Mesenteric fat pad (tissue), 1 donor: ENCODE measurements at regions not wholly inside any gene's neighbourhood (a gene's known extent, or its start where the extent isn't known, plus 50 kb on each side); places are given as distances from the start of the nearest gene placed in this dataset.

Source experiments
- DNase-seq: peaks from one replicate; pipeline ENCODE4 v3.0.0-alpha.2; 2020; ENCODE audit warnings: low spot score
- donor health status: DM: yes; HTN: yes; CAD: no.

DNA sequence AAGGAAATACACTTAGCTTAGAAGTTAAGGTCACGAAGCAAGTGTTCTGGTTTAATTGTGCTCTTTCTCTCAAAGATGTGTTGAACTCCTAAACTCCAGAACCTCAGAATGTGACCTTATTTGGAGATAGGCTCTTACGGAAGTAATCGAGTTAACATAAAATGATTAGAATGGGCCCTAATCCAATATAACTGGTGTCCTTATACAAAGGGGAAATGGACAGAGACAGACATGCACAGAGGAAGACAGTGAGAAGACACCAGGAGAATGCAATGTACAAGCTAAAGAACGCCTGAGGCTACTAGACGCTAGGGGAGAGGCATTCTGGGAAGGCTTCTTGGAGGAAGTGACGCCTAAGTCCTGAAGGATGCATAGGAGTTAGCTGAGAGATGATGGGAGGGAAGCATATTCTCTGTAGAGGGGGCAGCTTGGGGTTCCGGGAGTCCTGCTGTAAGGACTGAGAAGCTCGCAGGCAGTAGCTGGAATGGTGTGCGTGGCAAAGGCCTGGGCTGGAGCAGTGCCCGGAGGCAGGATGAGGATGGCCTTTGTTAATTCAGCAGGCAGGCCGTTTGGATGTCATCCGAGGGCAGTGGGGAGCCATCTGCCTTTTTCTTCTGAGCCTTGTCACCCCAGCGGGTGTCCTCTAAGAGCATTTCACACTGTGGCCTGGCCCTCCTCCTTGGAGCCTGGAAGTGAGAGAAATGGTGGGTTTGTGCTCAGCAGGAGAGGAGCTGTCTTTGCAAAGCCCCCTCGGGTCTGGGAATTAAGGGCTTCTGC is 513.4 kb downstream of the SHQ1 start:
- DNase-seq, result peak; percentile 60

- DNase-seq, result no peak
Observed at GRCh38 chr3:72332689-72333088, 515.6 kb downstream of the SHQ1 start.

- DNase-seq, result no peak
Observed at GRCh38 chr3:72332036-72332435, 516.2 kb downstream of the SHQ1 start.

DNA sequence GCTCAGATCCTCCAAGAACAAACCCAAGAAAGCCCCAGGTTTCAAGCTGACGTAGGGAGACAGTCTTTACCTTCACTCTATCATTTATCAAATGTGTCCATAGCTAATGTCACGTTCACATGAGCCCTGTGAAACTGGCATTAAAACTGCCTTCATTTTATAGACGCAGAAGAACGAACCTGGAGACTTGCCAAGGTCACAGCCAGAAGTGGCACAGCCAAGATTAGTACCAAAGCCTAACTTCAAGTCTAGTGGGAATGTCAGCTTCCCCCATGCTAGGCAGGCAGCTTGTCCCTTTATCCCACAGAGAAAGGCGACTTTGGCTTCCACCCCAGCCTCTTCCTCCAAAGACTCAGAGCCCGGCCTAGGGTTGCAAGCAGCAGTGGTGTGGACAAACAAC is 517.2 kb downstream of the SHQ1 start:
- DNase-seq, result no peak

DNA sequence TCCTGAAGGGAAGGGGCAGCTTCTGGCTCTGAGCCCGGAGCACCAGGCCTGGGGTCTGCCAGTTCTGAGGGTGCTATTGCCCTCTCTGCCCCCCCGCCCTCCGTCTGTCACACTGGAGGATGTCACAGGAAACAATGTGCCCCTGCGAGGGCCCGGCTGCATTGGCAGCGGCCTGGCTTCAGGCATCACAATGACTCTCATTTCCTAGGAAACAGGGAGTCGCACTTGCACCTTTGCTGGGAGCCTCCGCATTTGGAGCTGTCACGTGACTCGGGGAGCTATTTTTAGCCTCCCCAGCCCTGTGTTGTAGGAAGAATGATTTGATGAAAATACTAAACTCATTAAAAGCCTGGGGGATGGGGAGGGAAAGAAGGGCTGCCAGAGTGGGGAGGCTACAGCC is 518.9 kb downstream of the SHQ1 start:
- DNase-seq, result no peak

DNA sequence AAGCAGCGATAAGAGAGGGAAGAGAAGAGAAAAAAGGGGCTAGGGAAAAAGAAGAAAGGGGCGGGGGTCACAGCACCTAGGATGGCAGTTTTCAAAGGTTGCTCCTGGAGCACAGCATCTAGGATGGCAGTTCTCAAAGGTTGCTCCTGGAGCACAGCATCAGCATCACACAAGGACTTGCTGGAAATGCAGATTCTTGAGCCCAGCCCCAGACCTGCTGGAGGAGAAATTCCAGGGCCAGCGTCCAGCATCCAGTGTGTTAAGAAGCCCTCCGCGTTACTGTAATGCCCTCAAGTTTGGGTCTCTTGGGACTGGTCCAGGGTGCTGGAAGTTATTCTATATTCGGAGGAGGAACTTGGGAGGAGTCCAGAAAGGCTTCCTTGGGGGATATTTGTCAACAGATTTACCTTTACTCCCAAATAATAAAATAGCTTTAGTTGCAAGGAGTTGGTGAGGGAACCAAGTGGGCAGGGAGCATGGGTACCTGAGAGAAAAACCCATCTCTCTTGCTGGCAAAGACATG is 519.4 kb downstream of the SHQ1 start:
- DNase-seq, result no peak

- DNase-seq, result no peak
Observed at GRCh38 chr3:72327008-72327407, 521.2 kb downstream of the SHQ1 start.

- no peak for DNase-seq
Observed at GRCh38 chr3:72324253-72324811, 523.9 kb downstream of the SHQ1 start.

GRCh38 chr3:72323773-72324172 is 524.5 kb downstream of the SHQ1 start:
- no peak for DNase-seq

- DNase-seq, result no peak
Observed at GRCh38 chr3:72322264-72322976, 525.8 kb downstream of the SHQ1 start.

DNA sequence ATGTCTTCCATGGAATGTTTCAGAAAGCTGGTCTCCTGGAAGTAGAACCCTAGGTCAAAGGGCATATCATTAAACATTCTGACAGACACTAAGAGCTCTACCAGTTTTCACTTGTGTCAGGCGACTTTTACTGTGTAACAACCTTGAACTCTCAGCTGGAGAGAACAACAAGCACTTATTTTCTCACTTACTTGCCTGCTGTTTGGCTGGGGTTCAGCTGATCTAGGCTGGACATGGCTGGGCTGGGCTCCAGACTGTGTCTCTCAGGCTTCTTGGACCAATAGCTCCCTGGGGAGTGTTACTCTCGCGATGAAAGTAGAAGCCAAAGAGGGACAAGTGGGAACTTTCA is 527.3 kb downstream of the SHQ1 start:
- DNase-seq, result no peak

DNA sequence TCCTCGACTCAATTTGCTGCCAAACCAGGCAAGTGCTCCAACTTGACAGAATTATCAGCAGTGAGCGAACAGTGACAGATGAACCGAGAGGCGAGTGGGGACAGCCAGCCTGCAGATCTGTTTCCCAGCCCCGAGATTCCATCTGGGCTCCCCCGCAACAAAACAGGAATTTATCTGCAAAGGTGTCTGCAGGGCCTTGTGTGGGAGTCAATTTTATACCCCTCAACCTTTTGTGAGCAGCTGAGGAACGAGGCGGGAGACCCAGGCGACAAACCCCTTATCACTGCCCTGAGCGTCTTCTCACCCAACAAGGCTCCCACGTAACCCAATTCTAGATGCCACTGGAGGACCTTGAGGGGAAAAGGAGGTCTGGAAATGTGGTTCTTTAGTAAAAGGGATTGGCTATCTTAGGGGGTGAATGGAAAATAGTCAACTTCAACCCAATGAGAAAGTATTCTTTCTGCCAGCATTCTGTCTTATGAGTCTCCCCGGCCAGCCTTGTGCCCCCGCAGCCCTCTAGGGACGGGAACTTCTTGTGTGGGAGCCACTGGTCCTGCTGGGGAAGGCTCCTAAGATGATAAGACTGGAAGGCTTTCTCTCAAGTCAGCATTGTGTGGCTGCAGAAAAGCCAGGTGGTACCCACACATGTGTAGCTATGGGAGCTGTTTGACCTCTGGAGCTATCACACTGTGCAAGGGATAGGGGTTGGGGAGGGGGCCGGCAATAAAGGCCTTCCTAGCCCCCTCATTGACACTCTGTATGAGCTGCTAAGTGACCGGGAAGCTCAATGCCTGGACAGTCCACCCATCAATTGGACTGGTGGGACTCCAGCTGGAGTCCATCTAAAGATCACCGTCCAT is 527.9 kb downstream of the SHQ1 start:
- no peak for DNase-seq

- DNase-seq, result no peak
Observed at GRCh38 chr3:72319194-72320094, 528.8 kb downstream of the SHQ1 start.

- no peak for DNase-seq
Observed at GRCh38 chr3:72318504-72319193, 529.6 kb downstream of the SHQ1 start.

DNA sequence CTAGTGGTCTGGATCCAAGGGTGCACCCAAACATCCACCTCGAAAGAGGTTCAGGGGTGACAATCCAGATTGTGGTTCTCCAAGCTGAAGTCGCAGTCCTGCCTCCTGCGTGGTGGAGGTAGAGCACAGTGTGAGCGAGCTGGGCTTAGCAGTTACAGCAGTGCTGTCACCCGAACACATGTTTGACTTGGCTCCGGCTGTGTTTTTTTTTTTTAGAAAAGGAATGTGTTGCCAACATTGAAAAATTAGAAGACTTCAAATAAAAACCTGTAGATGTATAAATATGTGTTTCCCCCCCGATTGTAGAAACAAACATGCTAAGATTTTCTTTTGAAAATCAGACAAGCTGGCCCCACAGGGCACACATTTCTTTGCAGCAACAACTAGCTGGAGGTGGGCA is 530.8 kb downstream of the SHQ1 start:
- DNase-seq, result no peak

GRCh38 chr3:72316501-72317279 is 531.6 kb downstream of the SHQ1 start:
- DNase-seq, result no peak

GRCh38 chr3:72313308-72313707 is 528.4 kb upstream of the PROK2 start:
- no peak for DNase-seq

- DNase-seq, result no peak
Observed at GRCh38 chr3:72312339-72312738, 527.4 kb upstream of the PROK2 start.

GRCh38 chr3:72311425-72311824 is 526.5 kb upstream of the PROK2 start:
- DNase-seq, result no peak
